HepG2 (cell line): ENCODE measurements at regions not wholly inside any gene's neighbourhood (a gene's known extent, or its start where the extent isn't known, plus 50 kb on each side); places are given as distances from the start of the nearest gene placed in this dataset.

Experiments
- ATAC-seq: fragments of 200-7000 bp; cut with Tn5 transposase; 3 replicates; pipeline ENCODE4 v1.9.1; 2020; ENCODE audit warnings: mild to moderate bottlenecking, moderate library complexity
- BruUV-seq: library from RNA; stranded (reverse); fragments of 400-500 nt; replicated peaks from 2 replicates; lab custom pipeline; 2021; lab: Mats Ljungman, UMichigan
- CTCF ChIA-PET: fragments of 300-600 bp; formaldehyde crosslinking; extraction: SDS; loops from one replicate; lab custom pipeline; 2021; ENCODE audit warnings: low total read pairs, inconsistent platforms, low intra/inter-chr PET ratio; lab: Yijun Ruan, JAX
- POLR2A ChIA-PET: fragments of 350-600 bp; sonication (Branson Sonifier 250); formaldehyde crosslinking; loops from one replicate; lab custom pipeline; 2020; ENCODE audit warnings: antibody characterized with exemption, inconsistent platforms; lab: Yijun Ruan, JAX
- DNase-seq: peaks from one replicate; pipeline ENCODE4 v3.0.0-alpha.2; 2015; ENCODE audit warnings: low spot score
- FAIRE-seq: peaks from 3 replicates; lab custom pipeline; 2011; peaks lifted over from hg19 to GRCh38; lab: Jason Lieb, UNC
- H2AFZ ChIP-seq: one replicate; pipeline ENCODE4 v1.6.1; 2011; ENCODE audit warnings: low read length, inconsistent platforms
- H3K27ac ChIP-seq: fragments of 300-600 bp; 3 replicates; pipeline ENCODE4 v1.8.0; 2011; ENCODE audit warnings: mixed run types, mild to moderate bottlenecking, mixed read lengths, low read length, inconsistent platforms; ENCODE audit not compliant: insufficient read depth; ENCODE audit errors: extremely low read length
- H3K27me3 ChIP-seq, 2 experiments: fragments of 200-600 bp in 1 of 2; 2 replicates in 1 of 2; 3 replicates in 1 of 2; pipeline versions ENCODE4 v1.6.0 to v1.8.0; 2011; ENCODE audit warnings: low read length in 2 of 2, mild to moderate bottlenecking in 2 of 2, moderate library complexity in 2 of 2, inconsistent platforms in 1 of 2; ENCODE audit not compliant: insufficient read depth in 2 of 2, control insufficient read depth in 1 of 2
- H3K36me3 ChIP-seq, 2 experiments: fragments of 200-600 bp in 1 of 2; replicated peaks in 1 of 2; 2 replicates in 1 of 2; 3 replicates in 1 of 2; pipeline versions ENCODE4 v1.5.1 to v1.8.0; 2011; ENCODE audit warnings: low read length in 2 of 2, inconsistent platforms in 1 of 2; ENCODE audit not compliant: insufficient read depth in 2 of 2, control insufficient read depth in 1 of 2
- H3K4me1 ChIP-seq: 2 replicates; pipeline ENCODE4 v1.5.1; 2012; ENCODE audit warnings: low read length, inconsistent platforms; ENCODE audit not compliant: insufficient read depth
- H3K4me2 ChIP-seq: 2 replicates; pipeline ENCODE4 v1.6.0; 2011; ENCODE audit warnings: low read depth, low read length, inconsistent platforms
- H3K4me3 ChIP-seq, 3 experiments: fragments of 200-600 bp in 1 of 3; sonication (generic), shearing (Covaris generic) in 1 of 3; replicated peaks in 1 of 3; 2 replicates each; pipeline ENCODE4 v1.5.1; 2011 to 2016; ENCODE audit warnings: low read length in 3 of 3, inconsistent platforms in 2 of 3, low read depth in 2 of 3, mild to moderate bottlenecking in 2 of 3, control low read depth in 1 of 3, mixed read lengths in 1 of 3; ENCODE audit not compliant: insufficient read depth in 1 of 3
- H3K79me2 ChIP-seq: one replicate; pipeline ENCODE4 v1.6.1; 2011; ENCODE audit warnings: low read length, inconsistent platforms; ENCODE audit not compliant: insufficient read depth
- H3K9ac ChIP-seq: 2 replicates; pipeline ENCODE4 v1.6.0; 2011; ENCODE audit warnings: mild to moderate bottlenecking, low read depth, low read length, inconsistent platforms; ENCODE audit not compliant: insufficient read depth
- H3K9me3 ChIP-seq: 2 replicates; pipeline ENCODE4 v1.5.1; 2012; ENCODE audit warnings: mild to moderate bottlenecking, low read length
- H4K20me1 ChIP-seq: 2 replicates; pipeline ENCODE4 v1.6.0; 2011; ENCODE audit warnings: inconsistent platforms, mild to moderate bottlenecking, low read length, moderate library complexity; ENCODE audit not compliant: insufficient read depth
- FOSL2 ChIP-seq: sonication (generic); formaldehyde crosslinking; IDR thresholded peaks from 2 replicates; pipeline ENCODE4 v1.4.0; 2020; ENCODE audit warnings: missing genetic modification reagents
- GTF3A ChIP-seq: sonication (generic); formaldehyde crosslinking; conservative IDR thresholded peaks from 2 replicates; pipeline ENCODE4 v1.4.0; 2020; ENCODE audit warnings: mild to moderate bottlenecking, missing genetic modification reagents
- HNRNPLL ChIP-seq: fragments of 200-400 bp; formaldehyde crosslinking; IDR thresholded peaks from 2 replicates; pipeline ENCODE4 v1.6.1; 2017; ENCODE audit warnings: mild to moderate bottlenecking, low read depth, low read length; ENCODE audit not compliant: poor library complexity, severe bottlenecking
- KLF12 ChIP-seq: sonication (generic); formaldehyde crosslinking; IDR thresholded peaks from 2 replicates; pipeline ENCODE4 v1.4.0; 2020; ENCODE audit warnings: missing genetic modification reagents, borderline replicate concordance
- KMT2A ChIP-seq: sonication (generic); formaldehyde crosslinking; IDR thresholded peaks from 2 replicates; pipeline ENCODE4 v1.4.0; 2020; ENCODE audit warnings: missing genetic modification reagents
- LBX2 ChIP-seq: sonication (generic); formaldehyde crosslinking; IDR thresholded peaks from 2 replicates; pipeline ENCODE4 v1.5.0; 2020; ENCODE audit warnings: missing genetic modification reagents, mild to moderate bottlenecking, borderline replicate concordance
- ZNF292 ChIP-seq: sonication (generic); formaldehyde crosslinking; IDR thresholded peaks from 2 replicates; pipeline ENCODE4 v1.8.1; 2022; ENCODE audit warnings: mild to moderate bottlenecking, low read depth, missing genetic modification reagents, borderline replicate concordance
- ZNF713 ChIP-seq: sonication (generic); formaldehyde crosslinking; IDR thresholded peaks from 2 replicates; pipeline ENCODE4 v1.4.0; 2020; ENCODE audit warnings: mild to moderate bottlenecking, missing genetic modification reagents
- ZNF780A ChIP-seq: sonication (generic); formaldehyde crosslinking; IDR thresholded peaks from 2 replicates; pipeline ENCODE4 v1.8.0; 2022; ENCODE audit warnings: mild to moderate bottlenecking, missing genetic modification reagents, moderate library complexity
- WGBS: methylation state at CpG from one replicate; pipeline ENCODE4 v1.1.6; 2017; ENCODE audit warnings: low lambda C conversion rate; 5-methylcytosine and 5-hydroxymethylcytosine counted together
- in situ Hi-C: cut with HindIII; loops from 2 replicates; pipeline ENCODE4 v1.10.0; 2017; ENCODE audit warnings: low pct_unique_long_range_greater_than_20kb; ENCODE audit not compliant: extremely low pct_ligation_motif_present
- intact Hi-C: fragments of 100-400 bp; cut with micrococcal nuclease; formaldehyde crosslinking; loops from one replicate; pipeline ENCODE4 v1.10.0; 2022; ENCODE audit not compliant: unreplicated experiment
- TF ChIP-seq, protein P1 (sequence below): sonication (generic); formaldehyde crosslinking; IDR thresholded peaks from 2 replicates; pipeline ENCODE4 v1.5.0; 2020; ENCODE audit warnings: mild to moderate bottlenecking, missing genetic modification reagents, borderline replicate concordance
- TF ChIP-seq, protein P2 (sequence below): sonication (generic); formaldehyde crosslinking; IDR thresholded peaks from 2 replicates; pipeline ENCODE4 v1.4.0; 2020; ENCODE audit warnings: missing genetic modification reagents, borderline replicate concordance

- TF ChIP-seq, protein P1, sequence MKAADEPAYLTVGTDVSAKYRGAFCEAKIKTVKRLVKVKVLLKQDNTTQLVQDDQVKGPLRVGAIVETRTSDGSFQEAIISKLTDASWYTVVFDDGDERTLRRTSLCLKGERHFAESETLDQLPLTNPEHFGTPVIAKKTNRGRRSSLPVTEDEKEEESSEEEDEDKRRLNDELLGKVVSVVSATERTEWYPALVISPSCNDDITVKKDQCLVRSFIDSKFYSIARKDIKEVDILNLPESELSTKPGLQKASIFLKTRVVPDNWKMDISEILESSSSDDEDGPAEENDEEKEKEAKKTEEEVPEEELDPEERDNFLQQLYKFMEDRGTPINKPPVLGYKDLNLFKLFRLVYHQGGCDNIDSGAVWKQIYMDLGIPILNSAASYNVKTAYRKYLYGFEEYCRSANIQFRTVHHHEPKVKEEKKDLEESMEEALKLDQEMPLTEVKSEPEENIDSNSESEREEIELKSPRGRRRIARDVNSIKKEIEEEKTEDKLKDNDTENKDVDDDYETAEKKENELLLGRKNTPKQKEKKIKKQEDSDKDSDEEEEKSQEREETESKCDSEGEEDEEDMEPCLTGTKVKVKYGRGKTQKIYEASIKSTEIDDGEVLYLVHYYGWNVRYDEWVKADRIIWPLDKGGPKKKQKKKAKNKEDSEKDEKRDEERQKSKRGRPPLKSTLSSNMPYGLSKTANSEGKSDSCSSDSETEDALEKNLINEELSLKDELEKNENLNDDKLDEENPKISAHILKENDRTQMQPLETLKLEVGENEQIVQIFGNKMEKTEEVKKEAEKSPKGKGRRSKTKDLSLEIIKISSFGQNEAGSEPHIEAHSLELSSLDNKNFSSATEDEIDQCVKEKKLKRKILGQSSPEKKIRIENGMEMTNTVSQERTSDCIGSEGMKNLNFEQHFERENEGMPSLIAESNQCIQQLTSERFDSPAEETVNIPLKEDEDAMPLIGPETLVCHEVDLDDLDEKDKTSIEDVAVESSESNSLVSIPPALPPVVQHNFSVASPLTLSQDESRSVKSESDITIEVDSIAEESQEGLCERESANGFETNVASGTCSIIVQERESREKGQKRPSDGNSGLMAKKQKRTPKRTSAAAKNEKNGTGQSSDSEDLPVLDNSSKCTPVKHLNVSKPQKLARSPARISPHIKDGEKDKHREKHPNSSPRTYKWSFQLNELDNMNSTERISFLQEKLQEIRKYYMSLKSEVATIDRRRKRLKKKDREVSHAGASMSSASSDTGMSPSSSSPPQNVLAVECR, result no peak
- TF ChIP-seq ZNF292 (CRISPR knock-in tag) (no peak), KLF12 (CRISPR knock-in tag) (no peak), LBX2 (CRISPR knock-in tag) (no peak), ZNF780A (CRISPR knock-in tag) (no peak)
- TF ChIP-seq, all 625 proteins: peak for 0
Measured at GRCh38 chr15:70477750-70478250, 285.6 kb downstream of the UACA start (continued).

DNA sequence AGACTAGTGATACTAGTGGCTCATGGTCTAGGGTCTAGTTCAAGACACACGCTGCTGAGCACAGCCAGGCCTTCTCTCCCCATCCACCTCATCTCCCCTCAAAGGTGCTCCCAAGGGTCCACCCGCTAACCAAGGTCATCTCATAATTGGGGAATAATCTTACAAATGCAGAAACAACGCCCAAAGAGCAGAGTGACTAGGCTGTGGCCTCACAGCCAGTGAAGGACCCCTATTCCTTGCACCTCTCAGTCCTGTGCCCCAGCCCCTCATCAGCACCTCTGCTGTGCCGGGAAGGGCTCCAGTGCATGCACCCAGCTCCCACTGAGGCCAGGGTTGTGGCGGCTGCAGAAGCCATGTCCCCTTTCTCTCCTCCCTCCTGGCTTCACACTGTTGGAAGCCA, 286.9 kb downstream of the UACA start:
- DNase-seq, result no peak
- H3K79me2 ChIP-seq, result no peaks in the 10 kb centered on the region
- H3K4me2 ChIP-seq, result no peak overlapping the region
- no peaks in the 10 kb centered on the region for H3K4me1 ChIP-seq
- ATAC-seq, result no peak
- no peaks in the 10 kb centered on the region for H3K36me3 ChIP-seq
- no peak overlapping the region for H2AFZ ChIP-seq
- in situ Hi-C loops (no loop called here), intact Hi-C loops (no loop called here)
- WGBS, result 20% methylated on average over 5 of the region's 5 CpGs
- no peak overlapping the region for H3K4me3 ChIP-seq
- no peaks in the 10 kb centered on the region for H3K9me3 ChIP-seq
- BruUV-seq, result no TSS peak
- no peak overlapping the region for H3K27ac ChIP-seq
- peaks cover 4 to 22% of the 10 kb centered on the region in 2 experiments; a peak in 3 of 5 replicates for H3K27me3 ChIP-seq
- no peak overlapping the region for H3K9ac ChIP-seq
- TF ChIP-seq GTF3A (CRISPR knock-in tag) (no peak), HNRNPLL (no peak), KMT2A (CRISPR knock-in tag) (no peak), FOSL2 (no peak), ZNF713 (CRISPR knock-in tag) (no peak)
- TF ChIP-seq, protein P2, sequence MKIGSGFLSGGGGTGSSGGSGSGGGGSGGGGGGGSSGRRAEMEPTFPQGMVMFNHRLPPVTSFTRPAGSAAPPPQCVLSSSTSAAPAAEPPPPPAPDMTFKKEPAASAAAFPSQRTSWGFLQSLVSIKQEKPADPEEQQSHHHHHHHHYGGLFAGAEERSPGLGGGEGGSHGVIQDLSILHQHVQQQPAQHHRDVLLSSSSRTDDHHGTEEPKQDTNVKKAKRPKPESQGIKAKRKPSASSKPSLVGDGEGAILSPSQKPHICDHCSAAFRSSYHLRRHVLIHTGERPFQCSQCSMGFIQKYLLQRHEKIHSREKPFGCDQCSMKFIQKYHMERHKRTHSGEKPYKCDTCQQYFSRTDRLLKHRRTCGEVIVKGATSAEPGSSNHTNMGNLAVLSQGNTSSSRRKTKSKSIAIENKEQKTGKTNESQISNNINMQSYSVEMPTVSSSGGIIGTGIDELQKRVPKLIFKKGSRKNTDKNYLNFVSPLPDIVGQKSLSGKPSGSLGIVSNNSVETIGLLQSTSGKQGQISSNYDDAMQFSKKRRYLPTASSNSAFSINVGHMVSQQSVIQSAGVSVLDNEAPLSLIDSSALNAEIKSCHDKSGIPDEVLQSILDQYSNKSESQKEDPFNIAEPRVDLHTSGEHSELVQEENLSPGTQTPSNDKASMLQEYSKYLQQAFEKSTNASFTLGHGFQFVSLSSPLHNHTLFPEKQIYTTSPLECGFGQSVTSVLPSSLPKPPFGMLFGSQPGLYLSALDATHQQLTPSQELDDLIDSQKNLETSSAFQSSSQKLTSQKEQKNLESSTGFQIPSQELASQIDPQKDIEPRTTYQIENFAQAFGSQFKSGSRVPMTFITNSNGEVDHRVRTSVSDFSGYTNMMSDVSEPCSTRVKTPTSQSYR, result no peak
- TF ChIP-seq, all 625 proteins: peak for 0
- CTCF ChIA-PET, result no interaction called here
- POLR2A ChIA-PET, result no interaction called here
- no peaks in the 10 kb centered on the region for H4K20me1 ChIP-seq
- FAIRE-seq, result no peak
